ENCODE measurements at regions not wholly inside any gene's neighbourhood (a gene's known extent, or its start where the extent isn't known, plus 50 kb on each side); places are given as distances from the start of the nearest gene placed in this dataset.

DNA sequence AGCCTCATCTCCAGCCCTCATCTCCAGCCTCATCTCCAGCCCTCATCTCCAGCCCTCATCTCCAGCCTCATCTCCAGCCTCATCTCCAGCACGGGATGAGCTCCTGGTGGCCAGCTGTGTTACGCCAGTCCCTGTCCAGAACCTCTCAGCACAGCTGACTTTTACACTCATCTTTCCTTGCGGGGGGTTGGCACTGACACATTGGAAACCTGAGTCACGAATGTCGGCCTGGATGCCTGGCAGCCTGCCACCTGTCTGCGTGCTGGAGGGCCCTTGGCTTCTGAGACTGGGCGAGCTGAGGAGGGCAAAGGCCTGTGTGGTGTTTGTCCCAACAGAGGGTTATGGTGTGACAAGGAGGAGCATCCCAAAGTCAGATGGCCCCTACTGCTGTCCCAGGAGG is 66.1 kb upstream of the HGFAC start:
- TF ChIP-seq CTCF (IDR thresholded peaks at IDR 0.05; ENCODE audit: insufficient read depth, low read depth, low read length) (no peak), EZH2 (IDR thresholded peaks at IDR 0.05; ENCODE audit: insufficient read depth, low read length) (no peak)
